SK-N-SH treated with all-trans-retinoic acid at 6 μM for 48 hours (cell line): ENCODE measurements at regions not wholly inside any gene's neighbourhood (a gene's known extent, or its start where the extent isn't known, plus 50 kb on each side); places are given as distances from the start of the nearest gene placed in this dataset.

Source experiments
- BACH2 ChIP-seq: fragments of 250-450 bp; sonication (Bioruptor Pico); IDR thresholded peaks from 2 replicates; pipeline ENCODE4 v1.9.0; 2021; ENCODE audit warnings: mild to moderate bottlenecking, borderline replicate concordance
- CSDC2 ChIP-seq: fragments of 250-450 bp; sonication (Bioruptor Pico); IDR thresholded peaks from 2 replicates; pipeline ENCODE4 v1.5.0; 2020; ENCODE audit warnings: mild to moderate bottlenecking, moderate library complexity
- GLIS3 ChIP-seq: fragments of 250-450 bp; sonication (Bioruptor Pico); IDR thresholded peaks from 2 replicates; pipeline ENCODE4 v1.5.0; 2020; ENCODE audit warnings: mild to moderate bottlenecking, moderate library complexity
- TCF4 ChIP-seq: fragments of 250-450 bp; sonication (Bioruptor Pico); IDR thresholded peaks from 2 replicates; pipeline ENCODE4 v1.8.0; 2021; ENCODE audit warnings: mild to moderate bottlenecking, moderate library complexity, borderline replicate concordance
- ZC3H10 ChIP-seq: fragments of 250-450 bp; sonication (Bioruptor Pico); IDR thresholded peaks from 2 replicates; pipeline ENCODE4 v1.5.1; 2021; ENCODE audit warnings: mild to moderate bottlenecking, moderate library complexity
- ZFP3 ChIP-seq: fragments of 250-450 bp; sonication (Bioruptor Pico); IDR thresholded peaks from 2 replicates; pipeline ENCODE4 v1.5.0; 2020; ENCODE audit warnings: mild to moderate bottlenecking, moderate library complexity
- ZFP30 ChIP-seq: fragments of 450-650 bp; formaldehyde crosslinking; IDR thresholded peaks from 2 replicates; pipeline ENCODE4 v1.5.0; 2022; ENCODE audit warnings: mild to moderate bottlenecking, moderate library complexity
- ZNF70 ChIP-seq: fragments of 450-650 bp; formaldehyde crosslinking; IDR thresholded peaks from 2 replicates; pipeline ENCODE4 v1.5.0; 2020; ENCODE audit warnings: mild to moderate bottlenecking, moderate library complexity
- TF ChIP-seq, protein P1 (sequence below): fragments of 250-450 bp; sonication (Bioruptor Pico); IDR thresholded peaks from 2 replicates; pipeline ENCODE4 v1.5.1; 2020; ENCODE audit warnings: low read depth, mild to moderate bottlenecking, moderate library complexity

- TF ChIP-seq ZFP3 (CRISPR knock-in tag): no peak
- TF ChIP-seq GLIS3 (CRISPR knock-in tag): no peak
- TF ChIP-seq, protein P1, sequence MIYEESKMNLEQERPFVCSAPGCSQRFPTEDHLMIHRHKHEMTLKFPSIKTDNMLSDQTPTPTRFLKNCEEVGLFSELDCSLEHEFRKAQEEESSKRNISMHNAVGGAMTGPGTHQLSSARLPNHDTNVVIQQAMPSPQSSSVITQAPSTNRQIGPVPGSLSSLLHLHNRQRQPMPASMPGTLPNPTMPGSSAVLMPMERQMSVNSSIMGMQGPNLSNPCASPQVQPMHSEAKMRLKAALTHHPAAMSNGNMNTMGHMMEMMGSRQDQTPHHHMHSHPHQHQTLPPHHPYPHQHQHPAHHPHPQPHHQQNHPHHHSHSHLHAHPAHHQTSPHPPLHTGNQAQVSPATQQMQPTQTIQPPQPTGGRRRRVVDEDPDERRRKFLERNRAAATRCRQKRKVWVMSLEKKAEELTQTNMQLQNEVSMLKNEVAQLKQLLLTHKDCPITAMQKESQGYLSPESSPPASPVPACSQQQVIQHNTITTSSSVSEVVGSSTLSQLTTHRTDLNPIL (CRISPR knock-in tag): no peak
- no peak for TF ChIP-seq TCF4 (CRISPR knock-in tag)
- no peak for TF ChIP-seq ZNF70
- no peak for TF ChIP-seq ZFP30 (CRISPR knock-in tag)
- no peak for TF ChIP-seq CSDC2 (CRISPR knock-in tag)
- no peak for TF ChIP-seq ZC3H10 (CRISPR knock-in tag)
- no peak for TF ChIP-seq BACH2 (CRISPR knock-in tag)
Observed at GRCh38 chr4:123822353-123822752, 425.8 kb downstream of the SPRY1 start.
